ENCODE measurements at regions not wholly inside any gene's neighbourhood (a gene's known extent, or its start where the extent isn't known, plus 50 kb on each side); places are given as distances from the start of the nearest gene placed in this dataset.

- TF ChIP-seq, protein P1, sequence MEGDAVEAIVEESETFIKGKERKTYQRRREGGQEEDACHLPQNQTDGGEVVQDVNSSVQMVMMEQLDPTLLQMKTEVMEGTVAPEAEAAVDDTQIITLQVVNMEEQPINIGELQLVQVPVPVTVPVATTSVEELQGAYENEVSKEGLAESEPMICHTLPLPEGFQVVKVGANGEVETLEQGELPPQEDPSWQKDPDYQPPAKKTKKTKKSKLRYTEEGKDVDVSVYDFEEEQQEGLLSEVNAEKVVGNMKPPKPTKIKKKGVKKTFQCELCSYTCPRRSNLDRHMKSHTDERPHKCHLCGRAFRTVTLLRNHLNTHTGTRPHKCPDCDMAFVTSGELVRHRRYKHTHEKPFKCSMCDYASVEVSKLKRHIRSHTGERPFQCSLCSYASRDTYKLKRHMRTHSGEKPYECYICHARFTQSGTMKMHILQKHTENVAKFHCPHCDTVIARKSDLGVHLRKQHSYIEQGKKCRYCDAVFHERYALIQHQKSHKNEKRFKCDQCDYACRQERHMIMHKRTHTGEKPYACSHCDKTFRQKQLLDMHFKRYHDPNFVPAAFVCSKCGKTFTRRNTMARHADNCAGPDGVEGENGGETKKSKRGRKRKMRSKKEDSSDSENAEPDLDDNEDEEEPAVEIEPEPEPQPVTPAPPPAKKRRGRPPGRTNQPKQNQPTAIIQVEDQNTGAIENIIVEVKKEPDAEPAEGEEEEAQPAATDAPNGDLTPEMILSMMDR (conservative IDR thresholded peaks at IDR 0.05): no peak
- no peak overlapping the region for H3K27ac ChIP-seq
These were observed 218.3 kb upstream of the DTNBP1 start for GRCh38 chr6:15881150-15881549.

- TF ChIP-seq, protein P1 (conservative IDR thresholded peaks at IDR 0.05): no peak
- H3K27ac ChIP-seq: no peak overlapping the region
These were observed 217.6 kb upstream of the DTNBP1 start for GRCh38 chr6:15880262-15880973.

DNA sequence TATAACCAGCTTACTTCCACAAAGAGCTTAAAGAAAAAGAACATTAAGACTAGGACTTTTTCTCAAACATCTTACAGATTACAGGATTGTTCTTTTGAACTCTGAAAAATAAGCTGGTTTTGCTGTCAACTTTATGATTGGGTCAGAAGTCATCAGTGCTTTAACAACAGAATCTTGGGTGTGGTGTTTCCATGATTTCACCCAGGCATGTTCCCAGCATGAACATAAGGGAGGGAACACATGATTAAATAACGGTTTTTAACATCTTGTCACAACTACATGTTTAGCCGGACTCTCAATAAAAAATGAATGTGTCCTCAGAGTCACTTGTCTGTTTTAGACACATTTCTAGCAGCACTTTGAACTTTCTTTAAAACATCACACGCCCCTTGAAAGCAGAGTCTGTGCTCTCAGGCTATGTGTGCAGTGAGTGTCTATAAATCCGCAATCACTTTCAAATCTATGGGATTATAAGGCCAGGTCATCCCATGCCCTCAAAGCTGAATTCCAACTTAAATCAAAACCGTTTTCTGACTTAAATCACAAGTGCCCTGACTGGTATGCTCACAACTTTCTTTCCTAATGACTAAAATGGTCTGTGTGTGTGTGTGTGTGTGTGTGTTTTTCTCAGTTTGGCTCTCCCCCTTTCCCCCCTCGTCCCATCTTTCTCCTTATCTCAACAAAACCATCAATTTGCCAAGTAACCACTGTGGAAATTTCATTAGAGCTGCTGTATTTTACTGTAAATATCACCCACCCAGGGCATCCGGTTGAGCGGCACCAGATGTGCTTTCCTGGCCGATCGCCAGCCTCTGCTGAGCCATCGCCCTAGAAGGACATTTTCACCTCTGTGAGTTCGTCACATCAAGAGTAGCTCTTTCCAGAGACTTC is 216.8 kb upstream of the DTNBP1 start:
- TF ChIP-seq, protein P1 (conservative IDR thresholded peaks at IDR 0.05): no peak
- H3K27ac ChIP-seq: no peak overlapping the region

GRCh38 chr6:15877231-15877630 is 214.4 kb upstream of the DTNBP1 start:
- TF ChIP-seq, protein P1 (conservative IDR thresholded peaks at IDR 0.05): no peak
- no peak overlapping the region for H3K27ac ChIP-seq

GRCh38 chr6:15876406-15876805 is 213.6 kb upstream of the DTNBP1 start:
- no peak overlapping the region for H3K27ac ChIP-seq
- TF ChIP-seq, protein P1 (conservative IDR thresholded peaks at IDR 0.05): no peak

DNA sequence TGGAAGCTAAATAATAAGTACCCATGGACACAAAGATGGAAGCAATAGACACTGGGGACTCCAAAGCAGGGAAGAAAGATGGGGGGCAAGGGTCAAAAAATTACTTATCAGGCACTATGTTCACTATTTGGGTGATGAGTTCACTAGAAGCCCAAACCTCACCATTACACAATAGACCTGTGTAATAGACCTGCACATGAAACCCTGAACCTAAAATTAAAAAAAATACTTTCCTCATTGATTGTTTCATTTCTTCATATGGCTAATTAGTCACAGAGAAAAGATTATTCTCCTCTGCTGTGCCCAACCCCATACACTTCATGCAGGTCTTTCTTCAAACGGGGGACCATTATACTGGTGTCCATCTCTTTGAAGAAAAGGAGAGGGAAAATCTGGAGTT is 213.0 kb upstream of the DTNBP1 start:
- no peak overlapping the region for H3K27ac ChIP-seq
- TF ChIP-seq, protein P1 (conservative IDR thresholded peaks at IDR 0.05): no peak

GRCh38 chr6:15874821-15875220 is 212.0 kb upstream of the DTNBP1 start:
- TF ChIP-seq, protein P1 (conservative IDR thresholded peaks at IDR 0.05): no peak
- no peak overlapping the region for H3K27ac ChIP-seq
